B cell (primary cell): ENCODE measurements at regions not wholly inside any gene's neighbourhood (a gene's known extent, or its start where the extent isn't known, plus 50 kb on each side); places are given as distances from the start of the nearest gene placed in this dataset.

Source experiments
- CTCF ChIP-seq: fragments of 200-600 bp; IDR thresholded peaks from one replicate; pipeline ENCODE4 v1.8.0; 2022; ENCODE audit warnings: antibody characterized with exemption, mild to moderate bottlenecking
- EZH2 ChIP-seq: IDR thresholded peaks from 2 replicates; pipeline ENCODE4 v1.6.1; 2012; ENCODE audit warnings: borderline replicate concordance, low read depth, mild to moderate bottlenecking, moderate library complexity, low read length; ENCODE audit not compliant: insufficient read depth, poor library complexity, severe bottlenecking

- TF ChIP-seq CTCF = no peak
- TF ChIP-seq EZH2 = no peak
These were observed 274.4 kb upstream of the CLINT1 start for GRCh38 chr5:158133369-158133768.
